Body of pancreas (tissue), 4 donors: ENCODE measurements at regions not wholly inside any gene's neighbourhood (a gene's known extent, or its start where the extent isn't known, plus 50 kb on each side); places are given as distances from the start of the nearest gene placed in this dataset.

ENCODE experiments used
- ATAC-seq: fragments of 150-250 bp; one replicate; pipeline ENCODE4 v1.9.1; 2016
- DNase-seq, 4 donors: peaks; one replicate each; pipeline ENCODE4 v3.0.0-alpha.2; 2019
- H3K27ac ChIP-seq, 4 donors: fragments of 200-600 bp; sonication (generic); 1 replicate in 3 of 4; 2 replicates in 1 of 4; pipeline versions ENCODE4 v1.5.1 to v1.6.1; 2016 to 2019; ENCODE audit warnings: mild to moderate bottlenecking in 1 of 4, mixed read lengths in 1 of 4, moderate library complexity in 1 of 4
- H3K27me3 ChIP-seq, 2 donors: fragments of 200-600 bp; sonication (generic); one replicate each; pipeline ENCODE4 v1.6.0; 2016; ENCODE audit warnings: mild to moderate bottlenecking in 1 of 2
- H3K36me3 ChIP-seq, 2 donors: fragments of 200-600 bp; sonication (generic); replicated peaks in 1 of 2; 2 replicates each; pipeline ENCODE4 v1.5.1; 2016; ENCODE audit warnings: low read depth in 2 of 2; ENCODE audit not compliant: insufficient read depth in 1 of 2
- H3K4me1 ChIP-seq: fragments of 200-600 bp; sonication (generic); one replicate; pipeline ENCODE4 v1.6.0; 2016
- H3K4me3 ChIP-seq, 2 donors: fragments of 200-600 bp; sonication (generic); 1 replicate in 1 of 2; 2 replicates in 1 of 2; pipeline ENCODE4 v1.5.1; 2016 to 2019
- H3K9me3 ChIP-seq, 3 donors: fragments of 200-600 bp; sonication (generic); 1 replicate in 2 of 3; 2 replicates in 1 of 3; pipeline ENCODE4 v1.5.1; 2016
- CTCF ChIP-seq, 7 experiments: fragments of 450-650 bp in 4 of 7; fragments of 200-600 bp in 3 of 7; sonication (generic) in 3 of 7; IDR thresholded peaks; one replicate each; pipeline ENCODE4 v1.5.1; 2016 to 2019; ENCODE audit warnings: antibody characterized with exemption in 7 of 7
- POLR2A ChIP-seq, 3 donors: fragments of 450-650 bp; IDR thresholded peaks; one replicate each; pipeline ENCODE4 v1.6.1; 2016; ENCODE audit warnings: antibody characterized with exemption in 3 of 3, mild to moderate bottlenecking in 2 of 3
- WGBS, 2 donors: methylation state at CpG; one replicate each; pipeline ENCODE4 v1.1.5; 2017; 5-methylcytosine and 5-hydroxymethylcytosine counted together
- intact Hi-C: fragments of 100-400 bp; cut with DNase I; formaldehyde crosslinking; loops from one replicate; pipeline ENCODE4 v1.15.1; 2023

- Histone ChIP-seq H3K4me3 (no peak overlapping the region), H3K36me3 (no peaks in the 10 kb centered on the region), H3K27ac (no peak overlapping the region), H3K4me1 (no peaks in the 10 kb centered on the region), H3K9me3 (no peaks in the 10 kb centered on the region), H3K27me3 (no peaks in the 10 kb centered on the region)
- intact Hi-C loops = no loop called here
- ATAC-seq (no peak), DNase-seq (no peak)
- TF ChIP-seq POLR2A (IDR thresholded peaks at IDR 0.05) (no peak), CTCF (IDR thresholded peaks at IDR 0.05) (no peak)
- WGBS, 2 donors = 68 to 93% methylated on average over 1 of the region's 1 CpG
Measured at GRCh38 chr13:37364007-37364406, 234.6 kb downstream of the POSTN start.

GRCh38 chr13:37361608-37362007 lies 237.0 kb downstream of the POSTN start:
- DNase-seq (no peak), ATAC-seq (no peak)
- 47 to 50% methylated on average over 3 of the region's 3 CpGs for WGBS, 2 donors
- Histone ChIP-seq H3K36me3 (no peaks in the 10 kb centered on the region), H3K27ac (no peak overlapping the region), H3K27me3 (no peaks in the 10 kb centered on the region), H3K4me1 (no peaks in the 10 kb centered on the region), H3K9me3 (no peaks in the 10 kb centered on the region), H3K4me3 (no peak overlapping the region)
- intact Hi-C loops = no loop called here
- TF ChIP-seq POLR2A (IDR thresholded peaks at IDR 0.05) (no peak), CTCF (IDR thresholded peaks at IDR 0.05) (no peak)

GRCh38 chr13:37360556-37360955 lies 238.0 kb downstream of the POSTN start:
- no peak overlapping the region for H3K27ac ChIP-seq
- H3K27me3 ChIP-seq = no peaks in the 10 kb centered on the region
- intact Hi-C loops = no loop called here
- no peaks in the 10 kb centered on the region for H3K36me3 ChIP-seq
- no peak overlapping the region for H3K4me3 ChIP-seq
- no peaks in the 10 kb centered on the region for H3K9me3 ChIP-seq
- DNase-seq = no peak
- no peaks in the 10 kb centered on the region for H3K4me1 ChIP-seq
- WGBS, 2 donors = 52 to 56% methylated on average over 2 of the region's 2 CpGs
- TF ChIP-seq CTCF (IDR thresholded peaks at IDR 0.05) (no peak), POLR2A (IDR thresholded peaks at IDR 0.05) (no peak)
- no peak for ATAC-seq

- no peak for TF ChIP-seq POLR2A (IDR thresholded peaks at IDR 0.05)
- no peak for TF ChIP-seq CTCF (IDR thresholded peaks at IDR 0.05)
- Histone ChIP-seq H3K36me3 (no peaks in the 10 kb centered on the region), H3K27me3 (no peaks in the 10 kb centered on the region), H3K27ac (no peak overlapping the region), H3K4me3 (no peak overlapping the region), H3K4me1 (no peaks in the 10 kb centered on the region), H3K9me3 (no peaks in the 10 kb centered on the region)
- ATAC-seq = no peak
- no peak for DNase-seq
- WGBS, 2 donors = 53 to 79% methylated on average over 1 of the region's 1 CpG
- intact Hi-C loops = no loop called here
Measured at GRCh38 chr13:37357548-37357947, 241.0 kb downstream of the POSTN start.

- Histone ChIP-seq H3K4me3 (no peak overlapping the region), H3K27ac (no peak overlapping the region), H3K4me1 (no peaks in the 10 kb centered on the region), H3K36me3 (no peaks in the 10 kb centered on the region), H3K27me3 (no peaks in the 10 kb centered on the region), H3K9me3 (no peaks in the 10 kb centered on the region)
- intact Hi-C loops = no loop called here
- ATAC-seq = no peak
- TF ChIP-seq CTCF (IDR thresholded peaks at IDR 0.05) = no peak
- TF ChIP-seq POLR2A (IDR thresholded peaks at IDR 0.05) = no peak
- DNase-seq = no peak
- 67 to 72% methylated on average over 4 of the region's 4 CpGs for WGBS, 2 donors
Measured at GRCh38 chr13:37353911-37354310, 244.7 kb downstream of the POSTN start.
